Caco-2 (cell line): ENCODE measurements at regions not wholly inside any gene's neighbourhood (a gene's known extent, or its start where the extent isn't known, plus 50 kb on each side); places are given as distances from the start of the nearest gene placed in this dataset.

Source experiments
- BruUV-seq: library from RNA; stranded (reverse); fragments of 400-500 nt; replicated peaks from 2 replicates; lab custom pipeline; 2021; lab: Mats Ljungman, UMichigan
- CTCF ChIA-PET: fragments of 300-600 bp; sonication (Branson Sonifier 250); formaldehyde crosslinking; loops from one replicate; lab custom pipeline; 2022; ENCODE audit warnings: antibody characterized with exemption; lab: Charles Lee
- POLR2A ChIA-PET: fragments of 300-600 bp; sonication (Branson Sonifier 250); formaldehyde crosslinking; loops from one replicate; lab custom pipeline; 2022; ENCODE audit warnings: antibody characterized with exemption; lab: Charles Lee
- DNase-seq, 2 experiments: peaks; one replicate each; pipeline versions ENCODE4 v3.0.0 to v3.0.0-alpha.2; 2020 to 2022
- H3K27me3 ChIP-seq: replicated peaks from 2 replicates; pipeline ENCODE4 v1.6.0; 2011; ENCODE audit warnings: low read length; ENCODE audit not compliant: control insufficient read depth, insufficient read depth
- H3K36me3 ChIP-seq: 2 replicates; pipeline ENCODE4 v1.5.1; 2011; ENCODE audit warnings: low read length; ENCODE audit not compliant: control insufficient read depth, insufficient read depth
- H3K4me1 ChIP-seq: fragments of 250-450 bp; sonication (Bioruptor Pico); 2 replicates; pipeline ENCODE4 v1.5.1; 2020; ENCODE audit warnings: mild to moderate bottlenecking
- H3K4me3 ChIP-seq: 2 replicates; pipeline ENCODE4 v1.5.1; 2011; ENCODE audit warnings: low read depth, mild to moderate bottlenecking, control low read depth, low read length
- H3K9me3 ChIP-seq: fragments of 250-450 bp; sonication (Bioruptor Pico); 2 replicates; pipeline ENCODE4 v1.5.1; 2020; ENCODE audit warnings: mild to moderate bottlenecking, moderate library complexity
- H3K27ac Mint-ChIP-seq: one replicate; pipeline ENCODE4 v1.8.0; 2022; ENCODE audit warnings: mixed read lengths; ENCODE audit not compliant: unreplicated experiment
- H3K27me3 Mint-ChIP-seq: one replicate; pipeline ENCODE4 v1.8.0; 2022; ENCODE audit warnings: mixed read lengths; ENCODE audit not compliant: insufficient read depth, unreplicated experiment
- H3K36me3 Mint-ChIP-seq: one replicate; pipeline ENCODE4 v1.8.0; 2022; ENCODE audit warnings: mild to moderate bottlenecking, mixed read lengths; ENCODE audit not compliant: insufficient read depth, unreplicated experiment
- H3K4me1 Mint-ChIP-seq: one replicate; pipeline ENCODE4 v1.8.0; 2022; ENCODE audit warnings: low read depth, mixed read lengths; ENCODE audit not compliant: unreplicated experiment
- H3K4me3 Mint-ChIP-seq: one replicate; pipeline ENCODE4 v1.8.0; 2022; ENCODE audit warnings: mild to moderate bottlenecking, moderate library complexity, mixed read lengths; ENCODE audit not compliant: unreplicated experiment
- H3K9me3 Mint-ChIP-seq: one replicate; pipeline ENCODE4 v1.8.0; 2022; ENCODE audit warnings: mixed read lengths; ENCODE audit not compliant: unreplicated experiment
- CTCF ChIP-seq, 2 experiments: fragments of 200-600 bp in 1 of 2; IDR thresholded peaks; 1 replicate in 1 of 2; 2 replicates in 1 of 2; pipeline versions ENCODE4 v1.5.1 to v1.8.0; 2011 to 2022; ENCODE audit warnings: antibody characterized with exemption in 1 of 2, control low read depth in 1 of 2, inconsistent platforms in 1 of 2, low read depth in 1 of 2, low read length in 1 of 2, mild to moderate bottlenecking in 1 of 2, moderate library complexity in 1 of 2; ENCODE audit not compliant: insufficient read depth in 1 of 2, severe bottlenecking in 1 of 2, unreplicated experiment in 1 of 2
- intact Hi-C: fragments of 100-400 bp; cut with micrococcal nuclease; formaldehyde crosslinking; loops from one replicate; pipeline ENCODE4 v1.10.0; 2022; ENCODE audit not compliant: unreplicated experiment

GRCh38 chr10:130471486-130471885 lies 335.3 kb downstream of the GLRX3 start:
- H3K9me3 Mint-ChIP-seq: peaks cover 19% of the 10 kb centered on the region
- Histone ChIP-seq H3K4me3 (no peak overlapping the region), H3K4me1 (no peaks in the 10 kb centered on the region), H3K36me3 (no peaks in the 10 kb centered on the region), H3K27me3 (no peaks in the 10 kb centered on the region), H3K9me3 (no peaks in the 10 kb centered on the region)
- H3K4me1 Mint-ChIP-seq: no peaks in the 10 kb centered on the region
- no peak overlapping the region for H3K27ac Mint-ChIP-seq
- H3K27me3 Mint-ChIP-seq: peaks cover 8% of the 10 kb centered on the region
- no peak for TF ChIP-seq CTCF (IDR thresholded peaks at IDR 0.05; ENCODE audit: insufficient read depth in 1 of 2, low read depth in 1 of 2, low read length in 1 of 2, severe bottlenecking in 1 of 2, unreplicated experiment in 1 of 2)
- H3K4me3 Mint-ChIP-seq: no peak overlapping the region
- no TSS peak for BruUV-seq
- no peaks in the 10 kb centered on the region for H3K36me3 Mint-ChIP-seq
- intact Hi-C loops: no loop called here
- ChIA-PET POLR2A (no interaction called here), CTCF (no interaction called here)
- no peak for DNase-seq

GRCh38 chr10:130472236-130472635 lies 336.0 kb downstream of the GLRX3 start:
- ChIA-PET POLR2A (no interaction called here), CTCF (no interaction called here)
- Mint-ChIP-seq H3K9me3 (peaks cover 19% of the 10 kb centered on the region), H3K4me3 (no peak overlapping the region), H3K27me3 (peaks cover 8% of the 10 kb centered on the region), H3K27ac (no peak overlapping the region), H3K4me1 (no peaks in the 10 kb centered on the region), H3K36me3 (no peaks in the 10 kb centered on the region)
- BruUV-seq: no TSS peak
- TF ChIP-seq CTCF (IDR thresholded peaks at IDR 0.05; ENCODE audit: insufficient read depth in 1 of 2, low read depth in 1 of 2, low read length in 1 of 2, severe bottlenecking in 1 of 2, unreplicated experiment in 1 of 2): no peak
- no peak for DNase-seq
- no peaks in the 10 kb centered on the region for H3K4me1 ChIP-seq
- no peak overlapping the region for H3K4me3 ChIP-seq
- no peaks in the 10 kb centered on the region for H3K27me3 ChIP-seq
- intact Hi-C loops: no loop called here
- no peaks in the 10 kb centered on the region for H3K9me3 ChIP-seq
- H3K36me3 ChIP-seq: no peaks in the 10 kb centered on the region

GRCh38 chr10:130474591-130474990 lies 338.4 kb downstream of the GLRX3 start:
- Histone ChIP-seq H3K4me1 (no peaks in the 10 kb centered on the region), H3K36me3 (no peaks in the 10 kb centered on the region), H3K9me3 (no peaks in the 10 kb centered on the region), H3K4me3 (no peak overlapping the region), H3K27me3 (no peaks in the 10 kb centered on the region)
- peaks cover 8% of the 10 kb centered on the region for H3K27me3 Mint-ChIP-seq
- H3K4me1 Mint-ChIP-seq: no peaks in the 10 kb centered on the region
- no peak overlapping the region for H3K27ac Mint-ChIP-seq
- no peak for TF ChIP-seq CTCF (IDR thresholded peaks at IDR 0.05; ENCODE audit: insufficient read depth in 1 of 2, low read depth in 1 of 2, low read length in 1 of 2, severe bottlenecking in 1 of 2, unreplicated experiment in 1 of 2)
- no peaks in the 10 kb centered on the region for H3K36me3 Mint-ChIP-seq
- CTCF ChIA-PET: no interaction called here
- BruUV-seq: no TSS peak
- intact Hi-C loops: no loop called here
- DNase-seq: no peak
- H3K9me3 Mint-ChIP-seq: peaks cover 4% of the 10 kb centered on the region
- H3K4me3 Mint-ChIP-seq: no peak overlapping the region
- POLR2A ChIA-PET: no interaction called here
